ELR (cell line): ENCODE measurements at regions not wholly inside any gene's neighbourhood (a gene's known extent, or its start where the extent isn't known, plus 50 kb on each side); places are given as distances from the start of the nearest gene placed in this dataset.
A peak's percentile ranks its signal among the peaks of the same experiment; 100 is the strongest.
"Not testable (repeated sequence)": the region's sequence is repeated elsewhere in the genome, so short reads cannot be mapped to it uniquely, and the experiment has no call there.

Source experiments
- DNase-seq: peaks from one replicate; pipeline ENCODE4 v3.0.0-alpha.2; 2015; ENCODE audit warnings: low read depth

GRCh38 chr2:192539306-192539705, 344.6 kb upstream of the TMEFF2 start:
- no peak for DNase-seq

- no peak for DNase-seq
Measured at GRCh38 chr2:192536922-192537624, 342.3 kb upstream of the TMEFF2 start.

- no peak for DNase-seq
Measured at GRCh38 chr2:192535956-192536921, 341.5 kb upstream of the TMEFF2 start.

- peak; percentile 20 for DNase-seq
Measured at GRCh38 chr2:192534072-192534471, 339.3 kb upstream of the TMEFF2 start.

GRCh38 chr2:192524642-192525251, 330.0 kb upstream of the TMEFF2 start:
- DNase-seq = peak; percentile 14

GRCh38 chr2:192524214-192524613, 329.5 kb upstream of the TMEFF2 start:
- DNase-seq = not testable (repeated sequence)

GRCh38 chr2:192515937-192516336, 321.2 kb upstream of the TMEFF2 start:
- DNase-seq = no peak

- DNase-seq = no peak
Measured at GRCh38 chr2:192513575-192513974, 318.8 kb upstream of the TMEFF2 start.

GRCh38 chr2:192507836-192508450, 313.2 kb upstream of the TMEFF2 start:
- DNase-seq = not testable (repeated sequence)

- peak; percentile 96 for DNase-seq
Measured at GRCh38 chr2:192500550-192501200, 305.9 kb upstream of the TMEFF2 start.

GRCh38 chr2:192499476-192499875, 304.7 kb upstream of the TMEFF2 start:
- peak; percentile 79 for DNase-seq

- DNase-seq = no peak
Measured at GRCh38 chr2:192498747-192499146, 304.0 kb upstream of the TMEFF2 start.

- not testable (repeated sequence) for DNase-seq
Measured at GRCh38 chr2:192488158-192488557, 293.4 kb upstream of the TMEFF2 start.

GRCh38 chr2:192487636-192488035, 292.9 kb upstream of the TMEFF2 start:
- peak; percentile 12 for DNase-seq

GRCh38 chr2:192484903-192485302, 290.2 kb upstream of the TMEFF2 start:
- no peak for DNase-seq

GRCh38 chr2:192480984-192481383, 286.3 kb upstream of the TMEFF2 start:
- no peak for DNase-seq

GRCh38 chr2:192473331-192473730, 278.6 kb upstream of the TMEFF2 start:
- DNase-seq = no peak

GRCh38 chr2:192471982-192472381, 277.2 kb upstream of the TMEFF2 start:
- DNase-seq = no peak

GRCh38 chr2:192469612-192470011, 274.9 kb upstream of the TMEFF2 start:
- DNase-seq = no peak

GRCh38 chr2:192467953-192468660, 273.4 kb upstream of the TMEFF2 start:
- DNase-seq = no peak

GRCh38 chr2:192465141-192465540, 270.4 kb upstream of the TMEFF2 start:
- no peak for DNase-seq
